ENCODE measurements at regions not wholly inside any gene's neighbourhood (a gene's known extent, or its start where the extent isn't known, plus 50 kb on each side); places are given as distances from the start of the nearest gene placed in this dataset.

- no peaks in the 10 kb centered on the region for H3K36me3 ChIP-seq
- no peak overlapping the region for H3K4me3 ChIP-seq
- H3K27me3 ChIP-seq, result no peaks in the 10 kb centered on the region
- no peaks in the 10 kb centered on the region for H3K4me1 ChIP-seq
- no peak for DNase-seq
- intact Hi-C loops (cut with DNase I), result no loop called here
- H3K9me3 ChIP-seq, result no peaks in the 10 kb centered on the region
- TF ChIP-seq, protein P1, sequence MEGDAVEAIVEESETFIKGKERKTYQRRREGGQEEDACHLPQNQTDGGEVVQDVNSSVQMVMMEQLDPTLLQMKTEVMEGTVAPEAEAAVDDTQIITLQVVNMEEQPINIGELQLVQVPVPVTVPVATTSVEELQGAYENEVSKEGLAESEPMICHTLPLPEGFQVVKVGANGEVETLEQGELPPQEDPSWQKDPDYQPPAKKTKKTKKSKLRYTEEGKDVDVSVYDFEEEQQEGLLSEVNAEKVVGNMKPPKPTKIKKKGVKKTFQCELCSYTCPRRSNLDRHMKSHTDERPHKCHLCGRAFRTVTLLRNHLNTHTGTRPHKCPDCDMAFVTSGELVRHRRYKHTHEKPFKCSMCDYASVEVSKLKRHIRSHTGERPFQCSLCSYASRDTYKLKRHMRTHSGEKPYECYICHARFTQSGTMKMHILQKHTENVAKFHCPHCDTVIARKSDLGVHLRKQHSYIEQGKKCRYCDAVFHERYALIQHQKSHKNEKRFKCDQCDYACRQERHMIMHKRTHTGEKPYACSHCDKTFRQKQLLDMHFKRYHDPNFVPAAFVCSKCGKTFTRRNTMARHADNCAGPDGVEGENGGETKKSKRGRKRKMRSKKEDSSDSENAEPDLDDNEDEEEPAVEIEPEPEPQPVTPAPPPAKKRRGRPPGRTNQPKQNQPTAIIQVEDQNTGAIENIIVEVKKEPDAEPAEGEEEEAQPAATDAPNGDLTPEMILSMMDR (IDR thresholded peaks at IDR 0.05), result no peak
- no peak for TF ChIP-seq POLR2A (IDR thresholded peaks at IDR 0.05)
- 88 to 90% methylated on average over 2 of the region's 2 CpGs for WGBS, 2 donors
- H3K27ac ChIP-seq, result no peak overlapping the region
Observed at GRCh38 chr6:74130641-74131040, 434.6 kb downstream of the CD109 start.

- no peak for TF ChIP-seq POLR2A (IDR thresholded peaks at IDR 0.05)
- TF ChIP-seq, protein P1 (IDR thresholded peaks at IDR 0.05), result no peak
- H3K36me3 ChIP-seq, result no peaks in the 10 kb centered on the region
- no peaks in the 10 kb centered on the region for H3K4me1 ChIP-seq
- 68 to 86% methylated on average over 1 of the region's 1 CpG for WGBS, 2 donors
- no peaks in the 10 kb centered on the region for H3K27me3 ChIP-seq
- no peaks in the 10 kb centered on the region for H3K9me3 ChIP-seq
- intact Hi-C loops (cut with DNase I), result no loop called here
- no peak overlapping the region for H3K27ac ChIP-seq
- DNase-seq, result no peak
- no peak overlapping the region for H3K4me3 ChIP-seq
Observed at GRCh38 chr6:74128536-74128935, 432.5 kb downstream of the CD109 start.

GRCh38 chr6:74117113-74117512 lies 421.1 kb downstream of the CD109 start:
- no peak overlapping the region for H3K4me3 ChIP-seq
- TF ChIP-seq, protein P1 (IDR thresholded peaks at IDR 0.05), result no peak
- no peak for TF ChIP-seq POLR2A (IDR thresholded peaks at IDR 0.05)
- DNase-seq, result no peak
- H3K36me3 ChIP-seq, result no peaks in the 10 kb centered on the region
- WGBS, 2 donors, result 56% methylated on average over 1 of the region's 1 CpG
- no peak overlapping the region for H3K27ac ChIP-seq
- intact Hi-C loops (cut with DNase I), result no loop called here
- no peaks in the 10 kb centered on the region for H3K4me1 ChIP-seq
- H3K27me3 ChIP-seq, result no peaks in the 10 kb centered on the region
- H3K9me3 ChIP-seq, result no peaks in the 10 kb centered on the region

DNA sequence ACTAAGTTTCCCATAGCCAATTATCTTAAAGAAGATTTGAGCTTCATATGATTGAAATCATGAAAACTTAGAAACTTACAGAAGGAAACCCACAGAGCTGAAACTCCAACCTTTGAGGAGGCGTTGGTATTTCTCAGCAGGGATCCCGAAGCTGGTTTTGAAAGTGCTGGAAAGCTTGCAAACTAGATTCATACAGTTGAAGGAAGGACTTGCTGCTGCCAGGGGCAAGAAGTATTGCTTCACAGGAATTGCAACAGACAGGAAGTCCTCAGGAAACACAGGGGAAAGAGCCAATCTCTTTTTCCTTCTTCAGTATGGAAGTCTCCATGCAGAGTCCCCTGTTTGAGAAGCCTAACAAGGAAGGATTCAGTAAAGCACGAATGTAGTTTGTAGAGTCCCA lies 419.7 kb downstream of the CD109 start:
- intact Hi-C loops (cut with DNase I), result no loop called here
- DNase-seq, result no peak
- no peaks in the 10 kb centered on the region for H3K27me3 ChIP-seq
- H3K27ac ChIP-seq, result no peak overlapping the region
- no peaks in the 10 kb centered on the region for H3K9me3 ChIP-seq
- H3K36me3 ChIP-seq, result no peaks in the 10 kb centered on the region
- TF ChIP-seq, protein P1 (IDR thresholded peaks at IDR 0.05), result no peak
- no peak for TF ChIP-seq POLR2A (IDR thresholded peaks at IDR 0.05)
- no peak overlapping the region for H3K4me3 ChIP-seq
- 54 to 72% methylated on average over 3 of the region's 3 CpGs for WGBS, 2 donors
- H3K4me1 ChIP-seq, result no peaks in the 10 kb centered on the region

- no peaks in the 10 kb centered on the region for H3K9me3 ChIP-seq
- intact Hi-C loops (cut with DNase I), result no loop called here
- no peak overlapping the region for H3K4me3 ChIP-seq
- H3K4me1 ChIP-seq, result no peaks in the 10 kb centered on the region
- DNase-seq, result no peak
- H3K36me3 ChIP-seq, result no peaks in the 10 kb centered on the region
- H3K27me3 ChIP-seq, result no peaks in the 10 kb centered on the region
- 70 to 73% methylated on average over 2 of the region's 2 CpGs for WGBS, 2 donors
- no peak for TF ChIP-seq POLR2A (IDR thresholded peaks at IDR 0.05)
- TF ChIP-seq, protein P1 (IDR thresholded peaks at IDR 0.05), result no peak
- H3K27ac ChIP-seq, result no peak overlapping the region
Observed at GRCh38 chr6:74114428-74114827, 418.4 kb downstream of the CD109 start.
